GM06990 (cell line): ENCODE measurements at regions not wholly inside any gene's neighbourhood (a gene's known extent, or its start where the extent isn't known, plus 50 kb on each side); places are given as distances from the start of the nearest gene placed in this dataset.
A peak's percentile ranks its signal among the peaks of the same experiment; 100 is the strongest.

ENCODE experiments used
- DNase-seq: peaks from one replicate; pipeline ENCODE4 v3.0.0-alpha.2; 2011; ENCODE audit not compliant: insufficient read length; ENCODE audit errors: extremely low read depth
- H3K27me3 ChIP-seq: replicated peaks from 2 replicates; pipeline ENCODE4 v1.6.0; 2011; ENCODE audit warnings: low read length; ENCODE audit not compliant: control insufficient read depth, insufficient read depth
- H3K36me3 ChIP-seq: 2 replicates; pipeline ENCODE4 v1.5.1; 2011; ENCODE audit warnings: low read length; ENCODE audit not compliant: control insufficient read depth, insufficient read depth
- H3K4me3 ChIP-seq: replicated peaks from 2 replicates; pipeline ENCODE4 v1.5.1; 2011; ENCODE audit warnings: low read depth, mild to moderate bottlenecking, control low read depth, low read length
- CTCF ChIP-seq: IDR thresholded peaks from 2 replicates; pipeline ENCODE4 v1.5.1; 2011; ENCODE audit warnings: low read length, control low read depth, mild to moderate bottlenecking, inconsistent platforms; ENCODE audit not compliant: insufficient read depth, poor library complexity, severe bottlenecking

GRCh38 chr12:74415633-74416032, 122.0 kb upstream of the ATXN7L3B start:
- Histone ChIP-seq H3K4me3 (no peak overlapping the region), H3K36me3 (no peaks in the 10 kb centered on the region), H3K27me3 (no peaks in the 10 kb centered on the region)
- DNase-seq = no peak
- TF ChIP-seq CTCF = peak; percentile 50

GRCh38 chr12:74418573-74418972, 119.1 kb upstream of the ATXN7L3B start:
- H3K36me3 ChIP-seq = no peaks in the 10 kb centered on the region
- no peak overlapping the region for H3K4me3 ChIP-seq
- H3K27me3 ChIP-seq = no peaks in the 10 kb centered on the region
- no peak for DNase-seq
- TF ChIP-seq CTCF = no peak

- Histone ChIP-seq H3K36me3 (no peaks in the 10 kb centered on the region), H3K4me3 (no peak overlapping the region), H3K27me3 (no peaks in the 10 kb centered on the region)
- no peak for TF ChIP-seq CTCF
- no peak for DNase-seq
Observed at GRCh38 chr12:74424778-74425177, 112.9 kb upstream of the ATXN7L3B start.

- Histone ChIP-seq H3K4me3 (no peak overlapping the region), H3K36me3 (no peaks in the 10 kb centered on the region), H3K27me3 (no peaks in the 10 kb centered on the region)
- DNase-seq = no peak
- no peak for TF ChIP-seq CTCF
Observed at GRCh38 chr12:74426091-74426490, 111.5 kb upstream of the ATXN7L3B start.

GRCh38 chr12:74429535-74429934, 108.1 kb upstream of the ATXN7L3B start:
- no peak for DNase-seq
- Histone ChIP-seq H3K27me3 (no peaks in the 10 kb centered on the region), H3K36me3 (no peaks in the 10 kb centered on the region), H3K4me3 (no peak overlapping the region)
- no peak for TF ChIP-seq CTCF

- no peak overlapping the region for H3K4me3 ChIP-seq
- no peak for DNase-seq
- no peak for TF ChIP-seq CTCF
- H3K36me3 ChIP-seq = no peaks in the 10 kb centered on the region
- no peaks in the 10 kb centered on the region for H3K27me3 ChIP-seq
Observed at GRCh38 chr12:74431801-74432200, 105.8 kb upstream of the ATXN7L3B start.
